Endodermal cell (in vitro differentiated cells): ENCODE measurements at regions not wholly inside any gene's neighbourhood (a gene's known extent, or its start where the extent isn't known, plus 50 kb on each side); places are given as distances from the start of the nearest gene placed in this dataset.

Source experiments
- DNase-seq: peaks from one replicate; pipeline ENCODE4 v3.0.0-alpha.2; 2017
- H3K27ac ChIP-seq: 2 replicates; pipeline ENCODE4 v1.5.1; 2013; ENCODE audit warnings: mild to moderate bottlenecking, low read depth, low read length, moderate library complexity
- H3K27me3 ChIP-seq: 2 replicates; pipeline ENCODE4 v1.6.1; 2013; ENCODE audit warnings: mild to moderate bottlenecking, low read length, moderate library complexity; ENCODE audit not compliant: insufficient read depth, control insufficient read depth, poor library complexity, severe bottlenecking
- H3K36me3 ChIP-seq: 2 replicates; pipeline ENCODE4 v1.7.0; 2013; ENCODE audit warnings: mild to moderate bottlenecking, low read length, moderate library complexity; ENCODE audit not compliant: control insufficient read depth, insufficient read depth
- H3K4me1 ChIP-seq: one replicate; pipeline ENCODE4 v1.7.0; 2013; ENCODE audit warnings: low read length; ENCODE audit not compliant: control insufficient read depth, insufficient read depth
- H3K4me3 ChIP-seq: 2 replicates; pipeline ENCODE4 v1.5.1; 2013; ENCODE audit warnings: mild to moderate bottlenecking, low read length, moderate library complexity
- H3K9ac ChIP-seq: 2 replicates; pipeline ENCODE4 v1.6.1; 2013; ENCODE audit warnings: mild to moderate bottlenecking, low read length, moderate library complexity; ENCODE audit not compliant: poor library complexity, severe bottlenecking; ENCODE audit errors: extremely low read depth
- H3K9me3 ChIP-seq: 2 replicates; pipeline ENCODE4 v1.6.1; 2013; ENCODE audit warnings: mild to moderate bottlenecking, low read length, moderate library complexity; ENCODE audit not compliant: control insufficient read depth
- H3K27ac Mint-ChIP-seq: 2 replicates; pipeline ENCODE4 v1.8.0; 2020; ENCODE audit warnings: mixed read lengths
- H3K27me3 Mint-ChIP-seq: 2 replicates; pipeline ENCODE4 v1.8.0; 2021; ENCODE audit warnings: mild to moderate bottlenecking, mixed read lengths; ENCODE audit not compliant: insufficient read depth
- H3K36me3 Mint-ChIP-seq: 2 replicates; pipeline ENCODE4 v1.8.0; 2020; ENCODE audit warnings: low read depth, mixed read lengths
- H3K4me1 Mint-ChIP-seq: 2 replicates; pipeline ENCODE4 v1.8.0; 2020; ENCODE audit warnings: mixed read lengths
- H3K4me3 Mint-ChIP-seq: 2 replicates; pipeline ENCODE4 v1.8.0; 2020; ENCODE audit warnings: mild to moderate bottlenecking, moderate library complexity, mixed read lengths
- H3K9me3 Mint-ChIP-seq: 2 replicates; pipeline ENCODE4 v1.8.0; 2020; ENCODE audit warnings: mild to moderate bottlenecking, mixed read lengths
- CTCF ChIP-seq: fragments of 200-600 bp; sonication (generic); conservative IDR thresholded peaks from 2 replicates; pipeline ENCODE4 v1.5.0; 2021; ENCODE audit warnings: antibody characterized with exemption, mild to moderate bottlenecking
- WGBS, 2 experiments: methylation state at CpG; one replicate each; pipeline versions ENCODE4 v1.1.5 to v1.1.7; 2013; ENCODE audit warnings: missing lambda C conversion rate in 2 of 2, mixed read lengths in 1 of 2; ENCODE audit not compliant: insufficient coverage in 1 of 2, insufficient read length in 1 of 2; 5-methylcytosine and 5-hydroxymethylcytosine counted together

DNA sequence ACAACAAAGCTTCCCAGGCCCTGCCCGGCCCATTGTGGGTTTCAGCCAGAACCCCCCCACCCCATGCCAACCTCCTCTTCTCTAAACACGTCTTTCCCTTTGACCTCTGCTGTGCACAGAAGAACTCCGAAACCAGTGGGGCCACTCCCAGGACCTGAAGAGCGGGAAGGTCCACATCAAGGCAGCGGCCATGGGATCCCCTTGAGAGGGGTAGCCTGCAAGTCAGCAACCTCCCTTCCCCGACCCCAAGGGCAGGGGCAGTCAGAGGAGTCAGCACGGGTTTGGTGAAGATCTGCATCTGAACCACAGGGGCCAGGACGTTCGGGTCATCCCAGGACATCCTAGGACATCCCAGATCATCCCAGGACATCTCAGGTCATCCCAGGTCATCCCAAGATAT, 379.9 kb upstream of the IRX4 start:
- no peaks in the 10 kb centered on the region for H3K36me3 Mint-ChIP-seq
- no peaks in the 10 kb centered on the region for H3K27me3 Mint-ChIP-seq
- H3K27me3 ChIP-seq: no peaks in the 10 kb centered on the region
- no peak overlapping the region for H3K9ac ChIP-seq
- peak; percentile 17 for DNase-seq
- H3K9me3 ChIP-seq: no peaks in the 10 kb centered on the region
- no peak overlapping the region for H3K27ac Mint-ChIP-seq
- H3K4me1 ChIP-seq: no peaks in the 10 kb centered on the region
- no peak overlapping the region for H3K27ac ChIP-seq
- no peaks in the 10 kb centered on the region for H3K36me3 ChIP-seq
- H3K4me3 ChIP-seq: no peak overlapping the region
- TF ChIP-seq CTCF: no peak
- H3K9me3 Mint-ChIP-seq: no peaks in the 10 kb centered on the region
- no peak overlapping the region for H3K4me3 Mint-ChIP-seq
- WGBS, 2 experiments: 83 to 85% methylated on average over 2 to 9 of the region's 9 CpGs
- no peaks in the 10 kb centered on the region for H3K4me1 Mint-ChIP-seq

- DNase-seq: peak; percentile 32
- no peak for TF ChIP-seq CTCF
- Mint-ChIP-seq H3K36me3 (no peaks in the 10 kb centered on the region), H3K9me3 (no peaks in the 10 kb centered on the region), H3K27me3 (no peaks in the 10 kb centered on the region), H3K4me1 (no peaks in the 10 kb centered on the region), H3K27ac (no peak overlapping the region), H3K4me3 (no peak overlapping the region)
- H3K9ac ChIP-seq: no peak overlapping the region
- no peak overlapping the region for H3K4me3 ChIP-seq
- no peaks in the 10 kb centered on the region for H3K27me3 ChIP-seq
- H3K27ac ChIP-seq: no peak overlapping the region
- WGBS, 2 experiments: 90 to 92% methylated on average over 24 to 32 of the region's 32 CpGs
- no peaks in the 10 kb centered on the region for H3K9me3 ChIP-seq
- no peaks in the 10 kb centered on the region for H3K36me3 ChIP-seq
- H3K4me1 ChIP-seq: no peaks in the 10 kb centered on the region
These were observed 378.4 kb upstream of the IRX4 start for GRCh38 chr5:2261004-2261703.

DNA sequence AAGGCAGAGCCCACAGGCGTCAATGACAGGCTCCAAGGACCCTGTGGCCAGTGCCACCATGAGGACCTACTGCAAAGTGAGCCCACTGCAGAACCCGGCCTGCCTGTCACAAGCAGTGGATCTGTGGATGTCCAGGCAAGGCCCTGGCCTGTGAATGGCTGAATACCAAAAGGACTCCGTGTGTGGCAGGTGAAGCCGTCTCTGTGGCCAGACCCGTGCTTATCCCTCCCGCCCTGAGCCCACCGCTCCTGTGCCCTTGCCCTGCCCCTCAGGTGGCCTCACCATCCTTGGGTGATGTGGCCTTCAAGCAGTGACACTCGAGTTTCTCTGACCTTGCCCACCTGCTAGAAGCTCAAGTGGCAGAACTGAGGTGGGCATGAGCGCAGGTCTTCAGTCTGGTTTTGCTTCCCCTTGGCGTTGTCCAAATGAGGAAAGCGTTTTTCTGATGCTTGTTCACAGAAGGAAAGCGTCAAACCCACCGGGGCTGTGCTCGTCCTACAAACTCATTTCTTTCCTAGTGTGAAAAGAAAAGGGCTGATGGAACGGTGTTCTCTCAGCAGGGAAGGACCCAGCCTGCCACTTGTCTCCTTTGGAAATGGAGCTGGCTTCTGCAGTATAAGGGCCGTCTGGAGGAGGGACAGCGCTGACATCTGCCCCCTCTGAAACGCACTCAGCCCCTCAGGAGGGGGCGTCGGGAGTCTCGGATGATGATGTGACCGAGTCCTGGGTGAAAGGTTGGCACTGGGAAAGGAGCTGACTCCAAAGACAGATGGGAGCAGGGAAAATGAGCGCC, 377.7 kb upstream of the IRX4 start:
- Histone ChIP-seq H3K36me3 (no peaks in the 10 kb centered on the region), H3K27me3 (no peaks in the 10 kb centered on the region), H3K4me1 (no peaks in the 10 kb centered on the region), H3K4me3 (no peak overlapping the region), H3K27ac (no peak overlapping the region), H3K9ac (no peak overlapping the region), H3K9me3 (no peaks in the 10 kb centered on the region)
- Mint-ChIP-seq H3K9me3 (no peaks in the 10 kb centered on the region), H3K27me3 (no peaks in the 10 kb centered on the region), H3K4me3 (no peak overlapping the region), H3K27ac (no peak overlapping the region), H3K36me3 (no peaks in the 10 kb centered on the region), H3K4me1 (no peaks in the 10 kb centered on the region)
- WGBS, 2 experiments: 90 to 91% methylated on average over 19 to 23 of the region's 23 CpGs
- peak; percentile 21 for DNase-seq
- TF ChIP-seq CTCF: no peak
